B cell (primary cell): ENCODE measurements at regions not wholly inside any gene's neighbourhood (a gene's known extent, or its start where the extent isn't known, plus 50 kb on each side); places are given as distances from the start of the nearest gene placed in this dataset.

Source experiments
- ATAC-seq: fragments of 200-7000 bp; cut with Tn5 transposase; one replicate; pipeline ENCODE4 v1.10.0; 2021; ENCODE audit warnings: low read depth, mild to moderate bottlenecking, moderate number of reproducible peaks, moderate library complexity
- CTCF ChIA-PET: fragments of 350-600 bp; sonication (Branson Sonifier 250); formaldehyde crosslinking; loops from one replicate; lab custom pipeline; 2021; ENCODE audit warnings: antibody characterized with exemption, inconsistent platforms; lab: Charles Lee
- POLR2A ChIA-PET: fragments of 350-600 bp; sonication (Branson Sonifier 250); formaldehyde crosslinking; loops from one replicate; lab custom pipeline; 2021; ENCODE audit warnings: antibody characterized with exemption; lab: Charles Lee
- DNase-seq: peaks from one replicate; pipeline ENCODE4 v3.0.0; 2013
- H2AFZ ChIP-seq: 2 replicates; pipeline ENCODE4 v1.6.1; 2012; ENCODE audit warnings: mild to moderate bottlenecking, low read depth, low read length; ENCODE audit not compliant: insufficient read depth, poor library complexity, severe bottlenecking
- H3K27ac ChIP-seq, 2 donors: 1 replicate in 1 of 2; 2 replicates in 1 of 2; pipeline ENCODE4 v1.5.1; 2012 to 2013; ENCODE audit warnings: low read length in 2 of 2, mild to moderate bottlenecking in 2 of 2, moderate library complexity in 1 of 2
- H3K27me3 ChIP-seq, 4 experiments: fragments of 200-600 bp in 1 of 4; sonication (generic) in 1 of 4; replicated peaks in 1 of 4; 1 replicate in 2 of 4; 2 replicates in 2 of 4; pipeline versions ENCODE4 v1.6.1 to v1.7.0; 2013 to 2016; ENCODE audit warnings: low read length in 3 of 4, mild to moderate bottlenecking in 2 of 4, mixed read lengths in 1 of 4, moderate library complexity in 1 of 4; ENCODE audit not compliant: insufficient read depth in 4 of 4, control insufficient read depth in 3 of 4; ENCODE audit errors: control extremely low read depth in 1 of 4
- H3K36me3 ChIP-seq, 2 experiments: replicated peaks in 1 of 2; 1 replicate in 1 of 2; 2 replicates in 1 of 2; pipeline versions ENCODE4 v1.6.1 to v1.7.1; 2013; ENCODE audit warnings: low read length in 1 of 2; ENCODE audit not compliant: insufficient read depth in 2 of 2, control insufficient read depth in 1 of 2; ENCODE audit errors: control extremely low read depth in 1 of 2, extremely low read depth in 1 of 2
- H3K4me1 ChIP-seq, 2 donors: fragments of 200-600 bp in 1 of 2; sonication (generic) in 1 of 2; 1 replicate in 1 of 2; 2 replicates in 1 of 2; pipeline versions ENCODE4 v1.5.1 to v1.6.1; 2013 to 2017; ENCODE audit warnings: low read length in 2 of 2; ENCODE audit not compliant: control insufficient read depth in 2 of 2, insufficient read depth in 2 of 2
- H3K4me2 ChIP-seq: replicated peaks from 2 replicates; pipeline ENCODE3; 2012; ENCODE audit warnings: mild to moderate bottlenecking, low read depth, low read length; ENCODE audit not compliant: poor library complexity, severe bottlenecking
- H3K4me3 ChIP-seq, 5 experiments: fragments of 200-600 bp in 1 of 5; sonication (generic) in 1 of 5; 1 replicate in 3 of 5; 2 replicates in 2 of 5; pipeline versions ENCODE4 v1.5.1 to v1.7.0; 2011 to 2016; ENCODE audit warnings: low read length in 4 of 5, mild to moderate bottlenecking in 4 of 5, low read depth in 2 of 5, control low read depth in 1 of 5, moderate library complexity in 1 of 5; ENCODE audit not compliant: insufficient read depth in 1 of 5; ENCODE audit errors: control extremely low read depth in 1 of 5, extremely low read depth in 1 of 5
- H3K79me2 ChIP-seq: fragments of 200-600 bp; sonication (generic); one replicate; pipeline ENCODE4 v1.6.0; 2016; ENCODE audit warnings: low read length; ENCODE audit not compliant: control insufficient read depth, insufficient read depth
- H3K9ac ChIP-seq: fragments of 200-600 bp; sonication (generic); 2 replicates; pipeline ENCODE4 v1.6.1; 2017; ENCODE audit warnings: mild to moderate bottlenecking, low read length, moderate library complexity
- H3K9me3 ChIP-seq, 3 donors: one replicate each; pipeline versions ENCODE4 v1.6.1 to v1.7.1; 2013; ENCODE audit warnings: low read length in 2 of 3; ENCODE audit not compliant: control insufficient read depth in 2 of 3, insufficient read depth in 1 of 3; ENCODE audit errors: control extremely low read depth in 1 of 3
- H4K20me1 ChIP-seq: 2 replicates; pipeline ENCODE4 v1.6.0; 2012; ENCODE audit warnings: mild to moderate bottlenecking, low read length; ENCODE audit not compliant: insufficient read depth, control insufficient read depth, poor library complexity, severe bottlenecking
- H3K27ac Mint-ChIP-seq: one replicate; pipeline ENCODE4 v1.8.0; 2021; ENCODE audit warnings: mixed read lengths
- H3K27me3 Mint-ChIP-seq: one replicate; pipeline ENCODE4 v1.8.0; 2021; ENCODE audit warnings: mixed read lengths
- H3K4me1 Mint-ChIP-seq: one replicate; pipeline ENCODE4 v1.8.0; 2021; ENCODE audit warnings: mixed read lengths
- H3K4me3 Mint-ChIP-seq: one replicate; pipeline ENCODE4 v1.8.0; 2021; ENCODE audit warnings: mixed read lengths
- H3K9me3 Mint-ChIP-seq: one replicate; pipeline ENCODE4 v1.8.0; 2022; ENCODE audit warnings: mixed read lengths; ENCODE audit not compliant: insufficient read depth
- CTCF ChIP-seq: fragments of 200-600 bp; IDR thresholded peaks from one replicate; pipeline ENCODE4 v1.8.0; 2022; ENCODE audit warnings: antibody characterized with exemption, mild to moderate bottlenecking
- EZH2 ChIP-seq: IDR thresholded peaks from 2 replicates; pipeline ENCODE4 v1.6.1; 2012; ENCODE audit warnings: borderline replicate concordance, low read depth, mild to moderate bottlenecking, moderate library complexity, low read length; ENCODE audit not compliant: insufficient read depth, poor library complexity, severe bottlenecking
- WGBS: methylation state at CpG from one replicate; pipeline ENCODE4 v1.1.5; 2013; ENCODE audit warnings: missing lambda C conversion rate; ENCODE audit not compliant: insufficient coverage; 5-methylcytosine and 5-hydroxymethylcytosine counted together
- intact Hi-C: fragments of 100-400 bp; cut with micrococcal nuclease; formaldehyde crosslinking; loops from one replicate; pipeline ENCODE4 v1.10.0; 2022

GRCh38 chr11:70711095-70711910, 313.0 kb downstream of the CTTN start:
- H4K20me1 ChIP-seq = no peaks in the 10 kb centered on the region
- TF ChIP-seq EZH2 = no peak
- TF ChIP-seq CTCF = no peak
- DNase-seq (no peak), ATAC-seq (no peak)
- POLR2A ChIA-PET = no interaction called here
- H3K27me3 ChIP-seq = no peaks in the 10 kb centered on the region
- H3K9me3 Mint-ChIP-seq = no peaks in the 10 kb centered on the region
- intact Hi-C loops = no loop called here
- no peaks in the 10 kb centered on the region for H3K9me3 ChIP-seq
- no peaks in the 10 kb centered on the region for H3K36me3 ChIP-seq
- no peak overlapping the region for H3K9ac ChIP-seq
- no peaks in the 10 kb centered on the region for H3K4me1 ChIP-seq
- no peak overlapping the region for H3K4me2 ChIP-seq
- CTCF ChIA-PET = no interaction called here
- 79% methylated on average over 23 of the region's 30 CpGs for WGBS
- H2AFZ ChIP-seq = no peak overlapping the region
- no peak overlapping the region for H3K4me3 Mint-ChIP-seq
- no peak overlapping the region for H3K27ac ChIP-seq
- no peaks in the 10 kb centered on the region for H3K79me2 ChIP-seq
- H3K4me3 ChIP-seq = no peak overlapping the region
- H3K4me1 Mint-ChIP-seq = no peaks in the 10 kb centered on the region
- H3K27ac Mint-ChIP-seq = no peak overlapping the region
- H3K27me3 Mint-ChIP-seq = peaks cover 13% of the 10 kb centered on the region

GRCh38 chr11:70711911-70712185, 313.5 kb downstream of the CTTN start:
- no peaks in the 10 kb centered on the region for H3K9me3 ChIP-seq
- H3K27me3 ChIP-seq = no peaks in the 10 kb centered on the region
- DNase-seq (no peak), ATAC-seq (no peak)
- peaks cover 13% of the 10 kb centered on the region for H3K27me3 Mint-ChIP-seq
- H3K9ac ChIP-seq = no peak overlapping the region
- ChIA-PET POLR2A (no interaction called here), CTCF (no interaction called here)
- no peaks in the 10 kb centered on the region for H3K9me3 Mint-ChIP-seq
- H4K20me1 ChIP-seq = no peaks in the 10 kb centered on the region
- no peak overlapping the region for H3K27ac Mint-ChIP-seq
- no peak overlapping the region for H3K27ac ChIP-seq
- H3K79me2 ChIP-seq = no peaks in the 10 kb centered on the region
- no peak overlapping the region for H3K4me3 ChIP-seq
- WGBS = 94% methylated on average over 3 of the region's 11 CpGs
- intact Hi-C loops = no loop called here
- no peak for TF ChIP-seq EZH2
- TF ChIP-seq CTCF = no peak
- H3K4me1 Mint-ChIP-seq = no peaks in the 10 kb centered on the region
- no peak overlapping the region for H3K4me3 Mint-ChIP-seq
- H2AFZ ChIP-seq = no peak overlapping the region
- H3K4me2 ChIP-seq = no peak overlapping the region
- H3K36me3 ChIP-seq = no peaks in the 10 kb centered on the region
- no peaks in the 10 kb centered on the region for H3K4me1 ChIP-seq
